ENCODE measurements at regions not wholly inside any gene's neighbourhood (a gene's known extent, or its start where the extent isn't known, plus 50 kb on each side); places are given as distances from the start of the nearest gene placed in this dataset.

DNA sequence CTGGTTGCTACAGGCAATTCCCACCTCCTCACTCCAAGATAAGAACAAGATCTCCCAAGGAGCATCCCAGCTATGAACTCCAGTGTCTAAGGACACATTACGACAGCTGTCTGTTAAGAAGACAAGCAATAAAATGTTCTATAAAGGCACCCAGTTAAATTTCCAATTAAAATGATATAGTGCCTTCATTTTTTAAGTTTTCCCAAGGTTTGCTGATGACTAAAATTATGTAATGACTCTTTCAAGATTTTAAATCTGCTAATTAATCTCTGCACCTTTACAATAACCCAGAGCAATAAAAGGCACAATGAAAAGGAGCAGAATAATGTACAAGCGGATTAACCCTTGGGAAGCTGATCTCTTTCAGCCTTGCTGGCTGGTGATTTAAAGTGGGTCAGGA is 61.6 kb upstream of the REG3G start:
- TF ChIP-seq GABPA (IDR thresholded peaks at IDR 0.05; ENCODE audit: low read depth) (no peak), POLR2AphosphoS5 (IDR thresholded peaks at IDR 0.05; ENCODE audit: low read depth) (no peak), SPI1 (IDR thresholded peaks at IDR 0.05; ENCODE audit: borderline replicate concordance, low read depth) (no peak)
- TF ChIP-seq, protein P1, sequence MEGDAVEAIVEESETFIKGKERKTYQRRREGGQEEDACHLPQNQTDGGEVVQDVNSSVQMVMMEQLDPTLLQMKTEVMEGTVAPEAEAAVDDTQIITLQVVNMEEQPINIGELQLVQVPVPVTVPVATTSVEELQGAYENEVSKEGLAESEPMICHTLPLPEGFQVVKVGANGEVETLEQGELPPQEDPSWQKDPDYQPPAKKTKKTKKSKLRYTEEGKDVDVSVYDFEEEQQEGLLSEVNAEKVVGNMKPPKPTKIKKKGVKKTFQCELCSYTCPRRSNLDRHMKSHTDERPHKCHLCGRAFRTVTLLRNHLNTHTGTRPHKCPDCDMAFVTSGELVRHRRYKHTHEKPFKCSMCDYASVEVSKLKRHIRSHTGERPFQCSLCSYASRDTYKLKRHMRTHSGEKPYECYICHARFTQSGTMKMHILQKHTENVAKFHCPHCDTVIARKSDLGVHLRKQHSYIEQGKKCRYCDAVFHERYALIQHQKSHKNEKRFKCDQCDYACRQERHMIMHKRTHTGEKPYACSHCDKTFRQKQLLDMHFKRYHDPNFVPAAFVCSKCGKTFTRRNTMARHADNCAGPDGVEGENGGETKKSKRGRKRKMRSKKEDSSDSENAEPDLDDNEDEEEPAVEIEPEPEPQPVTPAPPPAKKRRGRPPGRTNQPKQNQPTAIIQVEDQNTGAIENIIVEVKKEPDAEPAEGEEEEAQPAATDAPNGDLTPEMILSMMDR (IDR thresholded peaks at IDR 0.05; ENCODE audit: insufficient read depth, low read length), result no peak
- no peak overlapping the region for H3K27ac ChIP-seq (replicated peaks)
- no peak overlapping the region for H3K4me3 ChIP-seq (replicated peaks; ENCODE audit: insufficient read depth, low read length)
- H3K27me3 ChIP-seq (ENCODE audit: insufficient read depth, poor library complexity, severe bottlenecking), result peaks cover 5% of the 10 kb centered on the region
- DNase-seq (ENCODE audit: low read depth in 1 of 2, low spot score in 1 of 2), result no peak

DNA sequence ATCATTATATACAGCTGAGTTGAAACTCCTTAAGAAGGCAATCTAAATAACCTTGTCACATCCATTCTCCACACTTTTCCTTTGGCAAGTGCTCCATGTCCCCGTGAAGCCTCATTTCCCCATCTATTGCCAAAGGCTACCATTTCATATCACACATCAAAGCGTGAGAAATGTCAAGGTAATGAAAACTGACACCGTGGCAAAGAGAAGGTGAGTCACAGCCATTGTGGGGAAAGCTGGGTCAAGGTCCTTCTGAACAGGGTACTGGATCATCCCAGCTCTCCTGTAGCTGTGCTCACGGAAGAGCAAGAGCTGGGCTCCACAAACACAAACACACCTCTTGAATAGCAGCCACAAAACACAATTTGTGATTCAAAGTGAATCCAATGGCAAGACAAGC is 58.2 kb upstream of the REG3G start:
- Histone ChIP-seq H3K4me3 (replicated peaks; ENCODE audit: insufficient read depth, low read length) (no peak overlapping the region), H3K27ac (replicated peaks) (no peak overlapping the region), H3K27me3 (ENCODE audit: insufficient read depth, poor library complexity, severe bottlenecking) (peaks cover 5% of the 10 kb centered on the region)
- no peak for DNase-seq (ENCODE audit: low read depth in 1 of 2, low spot score in 1 of 2)
- TF ChIP-seq SPI1 (IDR thresholded peaks at IDR 0.05; ENCODE audit: borderline replicate concordance, low read depth) (no peak), GABPA (IDR thresholded peaks at IDR 0.05; ENCODE audit: low read depth) (no peak), POLR2AphosphoS5 (IDR thresholded peaks at IDR 0.05; ENCODE audit: low read depth) (no peak)
- TF ChIP-seq, protein P1 (IDR thresholded peaks at IDR 0.05; ENCODE audit: insufficient read depth, low read length), result no peak
- TF ChIP-seq, protein P2, sequence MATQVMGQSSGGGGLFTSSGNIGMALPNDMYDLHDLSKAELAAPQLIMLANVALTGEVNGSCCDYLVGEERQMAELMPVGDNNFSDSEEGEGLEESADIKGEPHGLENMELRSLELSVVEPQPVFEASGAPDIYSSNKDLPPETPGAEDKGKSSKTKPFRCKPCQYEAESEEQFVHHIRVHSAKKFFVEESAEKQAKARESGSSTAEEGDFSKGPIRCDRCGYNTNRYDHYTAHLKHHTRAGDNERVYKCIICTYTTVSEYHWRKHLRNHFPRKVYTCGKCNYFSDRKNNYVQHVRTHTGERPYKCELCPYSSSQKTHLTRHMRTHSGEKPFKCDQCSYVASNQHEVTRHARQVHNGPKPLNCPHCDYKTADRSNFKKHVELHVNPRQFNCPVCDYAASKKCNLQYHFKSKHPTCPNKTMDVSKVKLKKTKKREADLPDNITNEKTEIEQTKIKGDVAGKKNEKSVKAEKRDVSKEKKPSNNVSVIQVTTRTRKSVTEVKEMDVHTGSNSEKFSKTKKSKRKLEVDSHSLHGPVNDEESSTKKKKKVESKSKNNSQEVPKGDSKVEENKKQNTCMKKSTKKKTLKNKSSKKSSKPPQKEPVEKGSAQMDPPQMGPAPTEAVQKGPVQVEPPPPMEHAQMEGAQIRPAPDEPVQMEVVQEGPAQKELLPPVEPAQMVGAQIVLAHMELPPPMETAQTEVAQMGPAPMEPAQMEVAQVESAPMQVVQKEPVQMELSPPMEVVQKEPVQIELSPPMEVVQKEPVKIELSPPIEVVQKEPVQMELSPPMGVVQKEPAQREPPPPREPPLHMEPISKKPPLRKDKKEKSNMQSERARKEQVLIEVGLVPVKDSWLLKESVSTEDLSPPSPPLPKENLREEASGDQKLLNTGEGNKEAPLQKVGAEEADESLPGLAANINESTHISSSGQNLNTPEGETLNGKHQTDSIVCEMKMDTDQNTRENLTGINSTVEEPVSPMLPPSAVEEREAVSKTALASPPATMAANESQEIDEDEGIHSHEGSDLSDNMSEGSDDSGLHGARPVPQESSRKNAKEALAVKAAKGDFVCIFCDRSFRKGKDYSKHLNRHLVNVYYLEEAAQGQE (IDR thresholded peaks at IDR 0.05; ENCODE audit: insufficient replicate concordance, low read depth), result no peak

DNA sequence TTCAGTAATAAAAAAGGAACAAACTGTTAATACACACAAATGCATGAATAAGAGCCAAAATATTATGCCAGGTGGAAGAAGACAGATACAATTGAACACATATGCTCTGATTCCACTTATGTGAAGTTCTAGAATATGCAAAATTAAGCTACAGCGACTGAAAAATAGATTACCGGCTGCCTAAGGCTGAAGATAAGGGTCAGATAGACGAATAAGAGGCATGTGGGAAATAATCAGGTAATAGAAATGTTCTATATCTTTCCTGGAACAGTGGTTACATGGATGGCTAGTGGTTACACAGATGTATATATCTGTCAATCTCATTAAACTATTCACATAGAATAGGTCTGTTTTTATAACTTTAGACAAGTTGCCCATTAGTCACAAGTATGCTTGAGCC is 51.9 kb upstream of the REG3G start:
- Histone ChIP-seq H3K27me3 (ENCODE audit: insufficient read depth, poor library complexity, severe bottlenecking) (no peaks in the 10 kb centered on the region), H3K27ac (replicated peaks) (no peak overlapping the region), H3K4me3 (replicated peaks; ENCODE audit: insufficient read depth, low read length) (no peak overlapping the region)
- TF ChIP-seq, protein P1 (IDR thresholded peaks at IDR 0.05; ENCODE audit: insufficient read depth, low read length), result no peak
- TF ChIP-seq SPI1 (IDR thresholded peaks at IDR 0.05; ENCODE audit: borderline replicate concordance, low read depth) (no peak), GABPA (IDR thresholded peaks at IDR 0.05; ENCODE audit: low read depth) (no peak), POLR2AphosphoS5 (IDR thresholded peaks at IDR 0.05; ENCODE audit: low read depth) (no peak)
- TF ChIP-seq, protein P2 (IDR thresholded peaks at IDR 0.05; ENCODE audit: insufficient replicate concordance, low read depth), result no peak
- DNase-seq (ENCODE audit: low read depth in 1 of 2, low spot score in 1 of 2), result no peak
